Right renal cortex interstitium (tissue), 3 donors: ENCODE measurements at regions not wholly inside any gene's neighbourhood (a gene's known extent, or its start where the extent isn't known, plus 50 kb on each side); places are given as distances from the start of the nearest gene placed in this dataset.

ENCODE experiments used
- DNase-seq, 3 donors: peaks; one replicate each; pipeline ENCODE4 v3.0.0-alpha.2; 2013; ENCODE audit warnings: low read depth in 3 of 3, low spot score in 2 of 3

GRCh38 chr12:30440826-30441602 lies 254.7 kb downstream of the IPO8 start:
- DNase-seq, result no peak

GRCh38 chr12:30439201-30439600 lies 256.5 kb downstream of the IPO8 start:
- DNase-seq, result no peak

- no peak for DNase-seq
Measured at GRCh38 chr12:30438601-30439041, 257.0 kb downstream of the IPO8 start.

- DNase-seq, result peak in 2 of 3 donors; percentile 38 to 41
Measured at GRCh38 chr12:30437616-30438015, 258.1 kb downstream of the IPO8 start.

GRCh38 chr12:30437044-30437443 lies 258.6 kb downstream of the IPO8 start:
- no peak for DNase-seq

GRCh38 chr12:30428098-30428497 lies 267.6 kb downstream of the IPO8 start:
- DNase-seq, result no peak

GRCh38 chr12:30427555-30427954 lies 268.1 kb downstream of the IPO8 start:
- DNase-seq, result no peak

- no peak for DNase-seq
Measured at GRCh38 chr12:30425445-30425844, 270.2 kb downstream of the IPO8 start.

- no peak for DNase-seq
Measured at GRCh38 chr12:30423330-30423729, 272.3 kb downstream of the IPO8 start.

- no peak for DNase-seq
Measured at GRCh38 chr12:30422844-30423243, 272.8 kb downstream of the IPO8 start.

GRCh38 chr12:30420561-30420960 lies 275.1 kb downstream of the IPO8 start:
- DNase-seq, result no peak

GRCh38 chr12:30417697-30418231 lies 277.9 kb downstream of the IPO8 start:
- DNase-seq, result no peak

- no peak for DNase-seq
Measured at GRCh38 chr12:30416631-30417030, 279.0 kb downstream of the IPO8 start.

GRCh38 chr12:30415777-30416176 lies 279.9 kb downstream of the IPO8 start:
- DNase-seq, result no peak

GRCh38 chr12:30414507-30414906 lies 281.2 kb downstream of the IPO8 start:
- no peak for DNase-seq

GRCh38 chr12:30400349-30400748 lies 295.3 kb downstream of the IPO8 start:
- DNase-seq, result no peak

GRCh38 chr12:30399859-30400258 lies 295.8 kb downstream of the IPO8 start:
- no peak for DNase-seq

- no peak for DNase-seq
Measured at GRCh38 chr12:30396576-30396975, 299.1 kb downstream of the IPO8 start.

- DNase-seq, result no peak
Measured at GRCh38 chr12:30395190-30395589, 300.5 kb downstream of the IPO8 start.

- DNase-seq, result no peak
Measured at GRCh38 chr12:30391766-30392366, 303.8 kb downstream of the IPO8 start.

- DNase-seq, result no peak
Measured at GRCh38 chr12:30385706-30386105, 310.0 kb downstream of the IPO8 start.

GRCh38 chr12:30384976-30385375 lies 310.7 kb downstream of the IPO8 start:
- DNase-seq, result no peak
